Psoas muscle (tissue), 7 donors: ENCODE measurements at regions not wholly inside any gene's neighbourhood (a gene's known extent, or its start where the extent isn't known, plus 50 kb on each side); places are given as distances from the start of the nearest gene placed in this dataset.

Experiments
- ATAC-seq, 4 donors: fragments of 200-7000 bp; cut with Tn5 transposase; one replicate each; pipeline ENCODE4 v1.9.1; 2020; ENCODE audit warnings: moderate library complexity in 3 of 4, mild to moderate bottlenecking in 2 of 4
- DNase-seq, 2 donors: peaks; one replicate each; pipeline ENCODE4 v3.0.0-alpha.2; 2020
- H3K27ac ChIP-seq: fragments of 200-600 bp; one replicate; pipeline ENCODE4 v1.8.0; 2022
- H3K27me3 ChIP-seq, 3 donors: fragments of 200-600 bp in 1 of 3; one replicate each; pipeline versions ENCODE4 v1.6.1 to v1.8.0; 2013 to 2022; ENCODE audit warnings: low read length in 2 of 3, mild to moderate bottlenecking in 2 of 3, moderate library complexity in 1 of 3; ENCODE audit not compliant: insufficient read depth in 3 of 3
- H3K36me3 ChIP-seq, 2 donors: fragments of 200-600 bp in 1 of 2; one replicate each; pipeline versions ENCODE4 v1.6.1 to v1.8.0; 2013 to 2022; ENCODE audit warnings: low read depth in 1 of 2, mild to moderate bottlenecking in 1 of 2, moderate library complexity in 1 of 2; ENCODE audit not compliant: insufficient read depth in 1 of 2
- H3K4me1 ChIP-seq: fragments of 200-600 bp; one replicate; pipeline ENCODE4 v1.8.0; 2022
- H3K4me3 ChIP-seq: fragments of 200-600 bp; one replicate; pipeline ENCODE4 v1.8.0; 2022; ENCODE audit warnings: mild to moderate bottlenecking
- H3K9me3 ChIP-seq: fragments of 200-600 bp; one replicate; pipeline ENCODE4 v1.8.0; 2022
- CTCF ChIP-seq: fragments of 200-600 bp; IDR thresholded peaks from one replicate; pipeline ENCODE4 v1.8.0; 2022; ENCODE audit warnings: antibody characterized with exemption
- WGBS, 3 donors: extraction: QIAGEN DNeasy Blood & Tissue Kit; methylation state at CpG; one replicate each; pipeline versions ENCODE4 v1.1.6 to v1.1.7; 2013; 5-methylcytosine and 5-hydroxymethylcytosine counted together
- intact Hi-C, 2 donors: fragments of 100-400 bp; cut with DNase I; formaldehyde crosslinking; loops; one replicate each; pipeline versions ENCODE4 v1.11.0 to v1.14.2; 2022
- donor health status: healthy with polysubstance abuse.
- donor health status: DM: no; HTN: no; CAD: no; lungs with moderate emphysema.
- donor health status: Bipolar disorder and iron deficiency.
- donor health status: healthy.
- donor health status: DM: yes; HTN: yes; CAD: no.
- donor health status: DM: no; HTN: no; CAD: no.
- donor health status: DM: yes; HTN: yes; CAD: no.

DNA sequence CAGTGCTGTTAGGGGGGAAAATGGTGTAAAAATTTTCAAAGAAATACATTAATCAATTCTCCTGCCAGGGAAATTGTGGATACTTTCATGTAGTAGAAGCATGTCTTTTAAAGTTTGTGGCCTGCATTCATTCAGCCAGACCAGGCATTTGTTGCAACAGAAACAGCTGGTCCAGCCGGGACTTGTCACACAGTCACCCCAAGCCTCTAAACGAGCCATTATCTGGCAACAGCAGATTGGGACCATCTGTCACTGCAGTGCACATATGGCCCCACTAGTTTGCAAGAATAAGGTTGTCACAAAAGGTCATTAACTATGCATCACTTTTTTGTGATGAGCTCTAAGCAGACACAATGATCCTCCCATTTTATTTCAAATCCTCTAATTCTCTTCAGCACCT, 193.9 kb downstream of the PHLDA1 start:
- Histone ChIP-seq H3K4me1 (no peaks in the 10 kb centered on the region), H3K36me3 (no peaks in the 10 kb centered on the region), H3K27ac (no peak overlapping the region), H3K9me3 (no peaks in the 10 kb centered on the region), H3K4me3 (no peak overlapping the region), H3K27me3 (no peaks in the 10 kb centered on the region)
- no peak for TF ChIP-seq CTCF
- 27 to 43% (median 34%) methylated on average over 2 of the region's 2 CpGs for WGBS, 3 donors
- intact Hi-C loops = no loop called here
- no peak for DNase-seq
- no peak for ATAC-seq

DNA sequence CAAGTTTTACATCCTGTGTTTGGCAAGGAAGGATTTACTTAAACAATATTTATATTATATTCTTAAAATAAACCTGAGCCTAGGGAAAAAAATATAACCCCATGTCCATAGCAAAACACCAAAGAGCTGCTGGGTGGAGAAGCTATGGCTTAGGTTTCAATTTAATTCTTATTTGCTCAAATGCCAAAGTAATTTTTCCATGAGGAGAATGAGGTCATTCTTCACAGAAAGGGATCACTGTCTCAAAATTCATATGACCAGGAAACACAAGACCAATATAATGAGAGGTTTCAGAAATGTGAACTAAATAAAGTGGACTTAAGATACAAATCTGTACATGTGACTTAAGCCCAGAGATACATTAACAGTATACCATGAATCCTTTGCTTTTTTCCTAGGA, 195.0 kb downstream of the PHLDA1 start:
- intact Hi-C loops = no loop called here
- DNase-seq (no peak), ATAC-seq (no peak)
- Histone ChIP-seq H3K4me3 (no peak overlapping the region), H3K9me3 (no peaks in the 10 kb centered on the region), H3K27ac (no peak overlapping the region), H3K27me3 (no peaks in the 10 kb centered on the region), H3K4me1 (no peaks in the 10 kb centered on the region), H3K36me3 (no peaks in the 10 kb centered on the region)
- no peak for TF ChIP-seq CTCF

- Histone ChIP-seq H3K4me1 (no peaks in the 10 kb centered on the region), H3K4me3 (no peak overlapping the region), H3K27ac (no peak overlapping the region), H3K9me3 (no peaks in the 10 kb centered on the region), H3K27me3 (no peaks in the 10 kb centered on the region), H3K36me3 (no peaks in the 10 kb centered on the region)
- 87 to 91% (median 88%) methylated on average over 3 of the region's 3 CpGs for WGBS, 3 donors
- TF ChIP-seq CTCF = no peak
- DNase-seq = no peak
- intact Hi-C loops = no loop called here
- no peak for ATAC-seq
Measured at GRCh38 chr12:75834591-75834990, 197.0 kb downstream of the PHLDA1 start.

DNA sequence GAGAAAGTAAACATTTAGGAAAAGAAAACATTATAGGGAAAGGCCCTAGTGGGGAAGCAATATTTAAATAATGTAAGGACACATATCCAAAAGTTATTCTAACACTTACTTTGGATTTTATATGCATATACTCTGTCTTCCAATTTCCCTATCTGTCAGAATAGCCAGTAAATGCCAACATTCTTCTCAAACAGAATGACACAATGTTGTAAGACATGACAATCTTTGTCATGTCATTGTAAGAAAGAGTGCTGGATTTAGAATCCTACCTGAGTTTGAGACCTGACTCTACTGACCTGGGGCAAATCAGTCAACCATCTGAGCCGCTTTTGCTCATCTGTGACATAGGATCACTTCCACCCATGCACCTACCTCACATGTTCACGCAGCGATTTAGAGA, 198.3 kb downstream of the PHLDA1 start:
- Histone ChIP-seq H3K36me3 (no peaks in the 10 kb centered on the region), H3K27me3 (no peaks in the 10 kb centered on the region), H3K27ac (no peak overlapping the region), H3K9me3 (no peaks in the 10 kb centered on the region), H3K4me1 (no peaks in the 10 kb centered on the region), H3K4me3 (no peak overlapping the region)
- intact Hi-C loops = no loop called here
- 64 to 66% (median 66%) methylated on average over 3 of the region's 3 CpGs for WGBS, 3 donors
- ATAC-seq = no peak
- no peak for DNase-seq
- TF ChIP-seq CTCF = no peak

GRCh38 chr12:75831402-75831801, 200.2 kb downstream of the PHLDA1 start:
- Histone ChIP-seq H3K27ac (no peak overlapping the region), H3K9me3 (no peaks in the 10 kb centered on the region), H3K4me3 (no peak overlapping the region), H3K27me3 (peaks cover 0 to under 1% (median 0%) of the 10 kb centered on the region in 3 donors), H3K4me1 (no peaks in the 10 kb centered on the region), H3K36me3 (no peaks in the 10 kb centered on the region)
- WGBS, 3 donors = 4 to 9% (median 7%) methylated on average over 2 of the region's 2 CpGs
- DNase-seq (no peak), ATAC-seq (no peak)
- TF ChIP-seq CTCF = no peak
- intact Hi-C loops = no loop called here
